K562 (cell line): ENCODE measurements at regions not wholly inside any gene's neighbourhood (a gene's known extent, or its start where the extent isn't known, plus 50 kb on each side); places are given as distances from the start of the nearest gene placed in this dataset.

Experiments used
- DMBX1 ChIP-seq: fragments of 250-450 bp; sonication (Bioruptor Pico); IDR thresholded peaks from 2 replicates; pipeline ENCODE4 v1.8.0; 2022; ENCODE audit warnings: inconsistent platforms, mild to moderate bottlenecking, moderate library complexity, borderline replicate concordance
- ELF1 ChIP-seq: fragments of 200-800 bp; sonication (Bioruptor generic); IDR thresholded peaks from 2 replicates; pipeline ENCODE4 v1.6.1; 2016; ENCODE audit warnings: missing genetic modification characterization, missing compliant biosample characterization
- IRF2 ChIP-seq: sonication (generic); formaldehyde crosslinking; IDR thresholded peaks from 2 replicates; pipeline ENCODE4 v1.8.1; 2022; ENCODE audit warnings: mild to moderate bottlenecking, missing genetic modification reagents
- NCOA1 ChIP-seq: fragments of 450-650 bp; IDR thresholded peaks from 2 replicates; pipeline ENCODE4 v1.6.1; 2016; ENCODE audit warnings: low read depth
- SMARCE1 ChIP-seq: fragments of 450-650 bp; IDR thresholded peaks from 2 replicates; pipeline ENCODE4 v1.7.1; 2016; ENCODE audit warnings: mild to moderate bottlenecking
- TBL1XR1 ChIP-seq, 2 experiments: IDR thresholded peaks; 2 replicates each; pipeline ENCODE4 v1.6.1; 2012; ENCODE audit warnings: improper control_type of control experiment in 2 of 2, low read length in 2 of 2, mild to moderate bottlenecking in 1 of 2
- YY1 ChIP-seq, 3 experiments: IDR thresholded peaks; 2 replicates each; pipeline ENCODE4 v1.6.1; 2011; ENCODE audit warnings: low read length in 2 of 3, mild to moderate bottlenecking in 2 of 3, moderate library complexity in 2 of 3, borderline replicate concordance in 1 of 3, control low read depth in 1 of 3, low read depth in 1 of 3; ENCODE audit not compliant: insufficient read depth in 3 of 3, insufficient replicate concordance in 2 of 3, control insufficient read depth in 1 of 3, insufficient read length in 1 of 3; ENCODE audit errors: extremely low read depth in 1 of 3
- ZNF184 ChIP-seq: sonication (generic); formaldehyde crosslinking; IDR thresholded peaks from 2 replicates; pipeline ENCODE4 v1.5.0; 2020; ENCODE audit warnings: missing genetic modification reagents
- TF ChIP-seq, protein P1 (sequence below), 2 experiments: fragments of 450-650 bp in 1 of 2; sonication (generic) in 1 of 2; formaldehyde crosslinking in 1 of 2; IDR thresholded peaks; 2 replicates each; pipeline versions ENCODE4 v1.7.1 to v1.9.0; 2016 to 2022; ENCODE audit warnings: inconsistent platforms in 1 of 2, mild to moderate bottlenecking in 1 of 2, missing genetic modification reagents in 1 of 2
- TF ChIP-seq, protein P2 (sequence below): fragments of 450-650 bp; IDR thresholded peaks from 2 replicates; pipeline ENCODE4 v1.6.1; 2016; ENCODE audit warnings: borderline replicate concordance

- TF ChIP-seq, protein P1, sequence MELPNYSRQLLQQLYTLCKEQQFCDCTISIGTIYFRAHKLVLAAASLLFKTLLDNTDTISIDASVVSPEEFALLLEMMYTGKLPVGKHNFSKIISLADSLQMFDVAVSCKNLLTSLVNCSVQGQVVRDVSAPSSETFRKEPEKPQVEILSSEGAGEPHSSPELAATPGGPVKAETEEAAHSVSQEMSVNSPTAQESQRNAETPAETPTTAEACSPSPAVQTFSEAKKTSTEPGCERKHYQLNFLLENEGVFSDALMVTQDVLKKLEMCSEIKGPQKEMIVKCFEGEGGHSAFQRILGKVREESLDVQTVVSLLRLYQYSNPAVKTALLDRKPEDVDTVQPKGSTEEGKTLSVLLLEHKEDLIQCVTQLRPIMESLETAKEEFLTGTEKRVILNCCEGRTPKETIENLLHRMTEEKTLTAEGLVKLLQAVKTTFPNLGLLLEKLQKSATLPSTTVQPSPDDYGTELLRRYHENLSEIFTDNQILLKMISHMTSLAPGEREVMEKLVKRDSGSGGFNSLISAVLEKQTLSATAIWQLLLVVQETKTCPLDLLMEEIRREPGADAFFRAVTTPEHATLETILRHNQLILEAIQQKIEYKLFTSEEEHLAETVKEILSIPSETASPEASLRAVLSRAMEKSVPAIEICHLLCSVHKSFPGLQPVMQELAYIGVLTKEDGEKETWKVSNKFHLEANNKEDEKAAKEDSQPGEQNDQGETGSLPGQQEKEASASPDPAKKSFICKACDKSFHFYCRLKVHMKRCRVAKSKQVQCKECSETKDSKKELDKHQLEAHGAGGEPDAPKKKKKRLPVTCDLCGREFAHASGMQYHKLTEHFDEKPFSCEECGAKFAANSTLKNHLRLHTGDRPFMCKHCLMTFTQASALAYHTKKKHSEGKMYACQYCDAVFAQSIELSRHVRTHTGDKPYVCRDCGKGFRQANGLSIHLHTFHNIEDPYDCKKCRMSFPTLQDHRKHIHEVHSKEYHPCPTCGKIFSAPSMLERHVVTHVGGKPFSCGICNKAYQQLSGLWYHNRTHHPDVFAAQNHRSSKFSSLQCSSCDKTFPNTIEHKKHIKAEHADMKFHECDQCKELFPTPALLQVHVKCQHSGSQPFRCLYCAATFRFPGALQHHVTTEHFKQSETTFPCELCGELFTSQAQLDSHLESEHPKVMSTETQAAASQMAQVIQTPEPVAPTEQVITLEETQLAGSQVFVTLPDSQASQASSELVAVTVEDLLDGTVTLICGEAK (IDR thresholded peaks at IDR 0.05), result no peak
- TF ChIP-seq, protein P1 (CRISPR knock-in tag; IDR thresholded peaks at IDR 0.05), result no peak
- TF ChIP-seq TBL1XR1 (IDR thresholded peaks at IDR 0.05; ENCODE audit: low read length in 2 of 2) (no peak), NCOA1 (no peak), YY1 (IDR thresholded peaks at IDR 0.05; ENCODE audit: borderline replicate concordance in 1 of 3, control insufficient read depth in 1 of 3, extremely low read depth in 1 of 3, insufficient read depth in 3 of 3, insufficient read length in 1 of 3, insufficient replicate concordance in 2 of 3, low read depth in 1 of 3, low read length in 2 of 3) (no peak), IRF2 (no peak), SMARCE1 (no peak), DMBX1 (CRISPR knock-in tag) (no peak), ZNF184 (no peak), ELF1 (tag) (no peak)
- TF ChIP-seq, protein P2, sequence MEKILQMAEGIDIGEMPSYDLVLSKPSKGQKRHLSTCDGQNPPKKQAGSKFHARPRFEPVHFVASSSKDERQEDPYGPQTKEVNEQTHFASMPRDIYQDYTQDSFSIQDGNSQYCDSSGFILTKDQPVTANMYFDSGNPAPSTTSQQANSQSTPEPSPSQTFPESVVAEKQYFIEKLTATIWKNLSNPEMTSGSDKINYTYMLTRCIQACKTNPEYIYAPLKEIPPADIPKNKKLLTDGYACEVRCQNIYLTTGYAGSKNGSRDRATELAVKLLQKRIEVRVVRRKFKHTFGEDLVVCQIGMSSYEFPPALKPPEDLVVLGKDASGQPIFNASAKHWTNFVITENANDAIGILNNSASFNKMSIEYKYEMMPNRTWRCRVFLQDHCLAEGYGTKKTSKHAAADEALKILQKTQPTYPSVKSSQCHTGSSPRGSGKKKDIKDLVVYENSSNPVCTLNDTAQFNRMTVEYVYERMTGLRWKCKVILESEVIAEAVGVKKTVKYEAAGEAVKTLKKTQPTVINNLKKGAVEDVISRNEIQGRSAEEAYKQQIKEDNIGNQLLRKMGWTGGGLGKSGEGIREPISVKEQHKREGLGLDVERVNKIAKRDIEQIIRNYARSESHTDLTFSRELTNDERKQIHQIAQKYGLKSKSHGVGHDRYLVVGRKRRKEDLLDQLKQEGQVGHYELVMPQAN, result no peak
These were observed 491.1 kb downstream of the ENC1 start (continued) for GRCh38 chr5:74149395-74149794.
